Ascending aorta (tissue), 2 donors: ENCODE measurements at regions not wholly inside any gene's neighbourhood (a gene's known extent, or its start where the extent isn't known, plus 50 kb on each side); places are given as distances from the start of the nearest gene placed in this dataset.

ENCODE experiments used
- DNase-seq, 2 donors: peaks; one replicate each; pipeline ENCODE4 v3.0.0-alpha.2; 2019; ENCODE audit warnings: low spot score in 2 of 2
- H3K27ac ChIP-seq, 2 donors: fragments of 200-600 bp; sonication (generic); one replicate each; pipeline ENCODE4 v1.5.1; 2016 to 2017; ENCODE audit warnings: mild to moderate bottlenecking in 1 of 2
- H3K27me3 ChIP-seq: fragments of 200-600 bp; sonication (generic); one replicate; pipeline ENCODE4 v1.5.1; 2017
- H3K36me3 ChIP-seq, 2 donors: fragments of 200-600 bp; sonication (generic); one replicate each; pipeline ENCODE4 v1.5.1; 2016
- H3K4me1 ChIP-seq, 2 donors: fragments of 200-600 bp; sonication (generic); one replicate each; pipeline ENCODE4 v1.5.1; 2016 to 2017; ENCODE audit warnings: mild to moderate bottlenecking in 1 of 2
- H3K4me3 ChIP-seq, 2 donors: fragments of 200-600 bp; sonication (generic); one replicate each; pipeline ENCODE4 v1.5.1; 2016 to 2017; ENCODE audit warnings: mild to moderate bottlenecking in 1 of 2
- H3K9me3 ChIP-seq, 2 donors: fragments of 200-600 bp; sonication (generic); one replicate each; pipeline ENCODE4 v1.5.1; 2016
- CTCF ChIP-seq, 3 experiments: fragments of 200-600 bp in 2 of 3; fragments of 450-650 bp in 1 of 3; sonication (generic) in 2 of 3; IDR thresholded peaks; one replicate each; pipeline ENCODE4 v1.5.1; 2016 to 2019; ENCODE audit warnings: antibody characterized with exemption in 3 of 3, mild to moderate bottlenecking in 1 of 3, moderate library complexity in 1 of 3
- intact Hi-C: fragments of 100-400 bp; cut with DNase I; formaldehyde crosslinking; loops from one replicate; pipeline ENCODE4 v1.15.1; 2023

DNA sequence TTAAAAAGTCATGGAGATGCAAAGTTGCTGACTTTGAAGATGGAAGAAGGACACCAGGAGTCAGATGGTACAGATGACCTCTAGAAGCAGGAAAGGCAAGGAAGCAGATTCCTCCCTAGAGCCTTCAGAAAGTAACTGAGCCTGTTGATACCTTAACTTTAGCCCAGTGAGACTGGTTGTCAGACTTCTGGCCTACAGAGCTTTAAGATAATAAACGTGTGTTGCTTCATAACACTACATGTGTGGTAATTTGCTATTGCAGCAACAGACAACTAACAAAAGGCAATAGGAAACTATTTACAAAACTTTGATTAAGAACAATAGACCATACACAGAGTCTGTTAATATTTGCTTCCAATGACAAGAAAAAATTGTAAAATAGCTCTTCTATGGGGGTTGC lies 102.0 kb upstream of the USP38 start:
- no peaks in the 10 kb centered on the region for H3K4me1 ChIP-seq
- no peak overlapping the region for H3K4me3 ChIP-seq
- no peaks in the 10 kb centered on the region for H3K36me3 ChIP-seq
- no peaks in the 10 kb centered on the region for H3K27me3 ChIP-seq
- H3K9me3 ChIP-seq = no peaks in the 10 kb centered on the region
- no peak for DNase-seq
- no peak for TF ChIP-seq CTCF (IDR thresholded peaks at IDR 0.05)
- intact Hi-C loops = loop anchor here (10.0 kb wide), 1 partner anchor 958 kb away; no protein-coding TSS in a partner anchor
- H3K27ac ChIP-seq = no peak overlapping the region

GRCh38 chr4:143083756-143084472 lies 100.8 kb upstream of the USP38 start:
- Histone ChIP-seq H3K27me3 (no peaks in the 10 kb centered on the region), H3K36me3 (no peaks in the 10 kb centered on the region), H3K27ac (no peak overlapping the region), H3K4me1 (no peaks in the 10 kb centered on the region), H3K4me3 (no peak overlapping the region), H3K9me3 (no peaks in the 10 kb centered on the region)
- intact Hi-C loops = loop anchor here (10.0 kb wide), 1 partner anchor 959 kb away; no protein-coding TSS in a partner anchor
- DNase-seq = no peak
- TF ChIP-seq CTCF (IDR thresholded peaks at IDR 0.05) = no peak

DNA sequence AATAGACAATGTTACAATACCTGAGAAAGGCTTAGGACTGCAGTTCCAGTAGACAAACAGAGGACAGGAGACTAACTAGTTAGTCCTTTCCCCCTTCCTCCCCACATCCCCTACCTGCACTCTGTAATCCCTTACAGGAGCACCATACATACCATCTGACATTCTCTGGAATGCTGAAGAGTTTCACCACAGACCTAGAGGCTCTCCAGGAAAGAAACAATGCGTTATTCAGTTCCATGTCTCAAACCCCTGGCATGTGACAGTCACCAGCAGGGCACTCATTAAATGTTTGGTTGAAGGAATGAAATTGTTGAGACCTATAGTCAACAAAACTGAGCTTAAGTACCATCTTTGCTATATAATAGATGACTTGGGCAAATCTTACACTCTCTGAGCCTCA lies 100.2 kb upstream of the USP38 start:
- no peaks in the 10 kb centered on the region for H3K4me1 ChIP-seq
- no peak for DNase-seq
- no peak overlapping the region for H3K4me3 ChIP-seq
- H3K27ac ChIP-seq = no peak overlapping the region
- H3K27me3 ChIP-seq = no peaks in the 10 kb centered on the region
- intact Hi-C loops = loop anchor here (10.0 kb wide), 1 partner anchor 960 kb away; no protein-coding TSS in a partner anchor
- TF ChIP-seq CTCF (IDR thresholded peaks at IDR 0.05) = no peak
- H3K36me3 ChIP-seq = no peaks in the 10 kb centered on the region
- no peaks in the 10 kb centered on the region for H3K9me3 ChIP-seq

GRCh38 chr4:143085224-143085623 lies 99.5 kb upstream of the USP38 start:
- H3K27me3 ChIP-seq = no peaks in the 10 kb centered on the region
- no peaks in the 10 kb centered on the region for H3K4me1 ChIP-seq
- no peak for DNase-seq
- H3K4me3 ChIP-seq = no peak overlapping the region
- no peaks in the 10 kb centered on the region for H3K36me3 ChIP-seq
- no peak overlapping the region for H3K27ac ChIP-seq
- intact Hi-C loops = loop anchor here (10.0 kb wide), 1 partner anchor 960 kb away; no protein-coding TSS in a partner anchor
- TF ChIP-seq CTCF (IDR thresholded peaks at IDR 0.05) = peak in 2 of 3 experiments; percentile 24 to 35
- H3K9me3 ChIP-seq = no peaks in the 10 kb centered on the region

DNA sequence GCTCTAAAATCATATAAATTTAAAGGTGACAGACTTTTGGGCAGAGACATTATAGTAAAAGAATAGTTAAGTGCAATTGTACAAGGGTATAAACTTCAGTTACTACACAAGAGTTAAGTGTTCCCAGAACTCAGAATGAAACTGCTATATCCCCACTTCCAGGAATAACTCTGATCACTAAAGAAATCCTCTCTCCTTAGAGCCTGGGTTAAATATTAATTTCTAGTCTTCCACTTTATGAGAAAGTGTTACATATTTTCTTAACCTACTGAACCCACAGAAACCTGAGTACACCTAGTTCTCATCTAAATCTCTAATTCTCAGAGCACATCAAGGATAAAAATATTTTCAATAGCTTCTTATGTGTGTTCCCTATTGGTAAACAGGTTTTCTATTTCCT lies 99.1 kb upstream of the USP38 start:
- Histone ChIP-seq H3K9me3 (no peaks in the 10 kb centered on the region), H3K27me3 (no peaks in the 10 kb centered on the region), H3K27ac (no peak overlapping the region), H3K4me1 (no peaks in the 10 kb centered on the region), H3K36me3 (no peaks in the 10 kb centered on the region), H3K4me3 (no peak overlapping the region)
- no peak for DNase-seq
- no peak for TF ChIP-seq CTCF (IDR thresholded peaks at IDR 0.05)
- intact Hi-C loops = loop anchor here (10.0 kb wide), 1 partner anchor 961 kb away; no protein-coding TSS in a partner anchor
